ENCODE measurements at regions not wholly inside any gene's neighbourhood (a gene's known extent, or its start where the extent isn't known, plus 50 kb on each side); places are given as distances from the start of the nearest gene placed in this dataset.

- H3K9me3 Mint-ChIP-seq (ENCODE audit: unreplicated experiment) = peaks cover 13% of the 10 kb centered on the region
- H3K9me3 ChIP-seq (ENCODE audit: insufficient read depth, low read depth, low read length) = no peaks in the 10 kb centered on the region
- H3K4me3 Mint-ChIP-seq (ENCODE audit: unreplicated experiment) = no peak overlapping the region
- no peak for DNase-seq (ENCODE audit: low read depth)
- TF ChIP-seq, protein P1, sequence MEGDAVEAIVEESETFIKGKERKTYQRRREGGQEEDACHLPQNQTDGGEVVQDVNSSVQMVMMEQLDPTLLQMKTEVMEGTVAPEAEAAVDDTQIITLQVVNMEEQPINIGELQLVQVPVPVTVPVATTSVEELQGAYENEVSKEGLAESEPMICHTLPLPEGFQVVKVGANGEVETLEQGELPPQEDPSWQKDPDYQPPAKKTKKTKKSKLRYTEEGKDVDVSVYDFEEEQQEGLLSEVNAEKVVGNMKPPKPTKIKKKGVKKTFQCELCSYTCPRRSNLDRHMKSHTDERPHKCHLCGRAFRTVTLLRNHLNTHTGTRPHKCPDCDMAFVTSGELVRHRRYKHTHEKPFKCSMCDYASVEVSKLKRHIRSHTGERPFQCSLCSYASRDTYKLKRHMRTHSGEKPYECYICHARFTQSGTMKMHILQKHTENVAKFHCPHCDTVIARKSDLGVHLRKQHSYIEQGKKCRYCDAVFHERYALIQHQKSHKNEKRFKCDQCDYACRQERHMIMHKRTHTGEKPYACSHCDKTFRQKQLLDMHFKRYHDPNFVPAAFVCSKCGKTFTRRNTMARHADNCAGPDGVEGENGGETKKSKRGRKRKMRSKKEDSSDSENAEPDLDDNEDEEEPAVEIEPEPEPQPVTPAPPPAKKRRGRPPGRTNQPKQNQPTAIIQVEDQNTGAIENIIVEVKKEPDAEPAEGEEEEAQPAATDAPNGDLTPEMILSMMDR (IDR thresholded peaks at IDR 0.05; ENCODE audit: insufficient read depth, low read depth, low read length) = no peak
- TF ChIP-seq EZH2 (IDR thresholded peaks at IDR 0.05; ENCODE audit: insufficient read depth, low read length) = no peak
- H3K4me3 ChIP-seq (ENCODE audit: insufficient read depth, low read depth, low read length) = no peak overlapping the region
- H4K20me1 ChIP-seq (ENCODE audit: insufficient read depth, low read length) = no peaks in the 10 kb centered on the region
- no peaks in the 10 kb centered on the region for H3K36me3 ChIP-seq (ENCODE audit: insufficient read depth, low read length)
- H3K79me2 ChIP-seq (ENCODE audit: insufficient read depth, low read length) = no peaks in the 10 kb centered on the region
- no peak overlapping the region for H2AFZ ChIP-seq (ENCODE audit: low read depth, low read length)
- no peak overlapping the region for H3K9ac ChIP-seq (ENCODE audit: low read length)
- H3K27me3 Mint-ChIP-seq (ENCODE audit: low read depth, unreplicated experiment) = no peaks in the 10 kb centered on the region
- no peak overlapping the region for H3K27ac Mint-ChIP-seq (ENCODE audit: unreplicated experiment)
- H3K4me1 ChIP-seq (ENCODE audit: insufficient read depth, low read length) = no peaks in the 10 kb centered on the region
- no peak for FAIRE-seq
- H3K27ac ChIP-seq (ENCODE audit: low read depth, low read length) = no peak overlapping the region
- no peaks in the 10 kb centered on the region for H3K36me3 Mint-ChIP-seq (ENCODE audit: low read depth, unreplicated experiment)
- no peaks in the 10 kb centered on the region for H3K4me1 Mint-ChIP-seq (ENCODE audit: low read depth, unreplicated experiment)
- no peak overlapping the region for H3K4me2 ChIP-seq (ENCODE audit: low read length)
- H3K27me3 ChIP-seq (ENCODE audit: insufficient read depth, low read length) = no peaks in the 10 kb centered on the region
Observed at GRCh38 chr4:134740290-134740689, 538.7 kb upstream of the PABPC4L start.

DNA sequence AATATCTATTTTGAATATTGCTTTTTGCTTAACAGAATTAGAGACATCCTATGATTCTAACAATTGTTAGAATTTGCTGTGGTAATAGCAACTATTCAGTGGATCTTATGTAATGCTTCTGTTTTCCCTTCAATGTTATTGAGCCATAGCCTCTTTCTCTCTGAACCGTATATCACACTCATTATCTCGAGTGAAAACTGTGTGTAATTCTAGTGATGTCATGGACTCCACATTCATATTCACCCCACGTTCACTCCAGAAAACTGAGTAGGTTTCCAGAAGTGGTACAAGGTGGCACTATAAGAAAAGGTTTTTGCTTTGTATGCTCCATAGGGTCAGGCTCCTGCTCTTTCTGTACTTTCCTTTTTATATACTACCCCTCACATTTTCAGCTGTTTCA, 534.3 kb upstream of the PABPC4L start:
- H3K4me1 ChIP-seq (ENCODE audit: insufficient read depth, low read length) = no peaks in the 10 kb centered on the region
- Mint-ChIP-seq H3K27ac (ENCODE audit: unreplicated experiment) (no peak overlapping the region), H3K36me3 (ENCODE audit: low read depth, unreplicated experiment) (no peaks in the 10 kb centered on the region), H3K4me1 (ENCODE audit: low read depth, unreplicated experiment) (no peaks in the 10 kb centered on the region), H3K4me3 (ENCODE audit: unreplicated experiment) (no peak overlapping the region), H3K27me3 (ENCODE audit: low read depth, unreplicated experiment) (no peaks in the 10 kb centered on the region), H3K9me3 (ENCODE audit: unreplicated experiment) (peaks cover 2% of the 10 kb centered on the region)
- no peaks in the 10 kb centered on the region for H3K9me3 ChIP-seq (ENCODE audit: insufficient read depth, low read depth, low read length)
- DNase-seq (ENCODE audit: low read depth) (no peak), FAIRE-seq (no peak)
- no peak overlapping the region for H3K9ac ChIP-seq (ENCODE audit: low read length)
- H4K20me1 ChIP-seq (ENCODE audit: insufficient read depth, low read length) = no peaks in the 10 kb centered on the region
- H3K4me2 ChIP-seq (ENCODE audit: low read length) = no peak overlapping the region
- no peaks in the 10 kb centered on the region for H3K79me2 ChIP-seq (ENCODE audit: insufficient read depth, low read length)
- H3K27me3 ChIP-seq (ENCODE audit: insufficient read depth, low read length) = no peaks in the 10 kb centered on the region
- no peaks in the 10 kb centered on the region for H3K36me3 ChIP-seq (ENCODE audit: insufficient read depth, low read length)
- TF ChIP-seq, protein P1 (IDR thresholded peaks at IDR 0.05; ENCODE audit: insufficient read depth, low read depth, low read length) = no peak
- no peak for TF ChIP-seq EZH2 (IDR thresholded peaks at IDR 0.05; ENCODE audit: insufficient read depth, low read length)
- no peak overlapping the region for H3K4me3 ChIP-seq (ENCODE audit: insufficient read depth, low read depth, low read length)
- H3K27ac ChIP-seq (ENCODE audit: low read depth, low read length) = no peak overlapping the region
- no peak overlapping the region for H2AFZ ChIP-seq (ENCODE audit: low read depth, low read length)

DNA sequence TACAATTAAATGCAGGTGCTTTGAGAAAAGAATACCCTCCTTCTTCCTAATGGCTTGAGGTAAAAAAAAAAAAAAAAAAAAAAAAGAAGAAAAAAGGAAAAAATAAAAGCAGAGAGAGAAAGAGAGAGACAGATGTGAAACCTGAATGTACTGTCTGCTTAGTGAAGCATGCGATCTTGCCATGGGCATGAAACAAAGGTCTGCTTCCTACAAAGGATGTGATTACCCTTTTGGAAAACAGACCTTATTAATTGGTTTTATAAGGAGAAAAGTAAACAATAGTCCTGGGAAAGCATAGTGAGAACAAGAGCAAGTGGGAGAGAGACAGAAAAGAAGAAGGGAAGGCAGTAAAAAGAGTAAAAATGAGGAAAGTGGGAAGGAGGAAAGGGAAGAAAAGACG, 526.1 kb upstream of the PABPC4L start:
- no peak overlapping the region for H3K27ac Mint-ChIP-seq (ENCODE audit: unreplicated experiment)
- H3K36me3 Mint-ChIP-seq (ENCODE audit: low read depth, unreplicated experiment) = no peaks in the 10 kb centered on the region
- H3K9me3 Mint-ChIP-seq (ENCODE audit: unreplicated experiment) = no peaks in the 10 kb centered on the region
- no peaks in the 10 kb centered on the region for H4K20me1 ChIP-seq (ENCODE audit: insufficient read depth, low read length)
- H3K9ac ChIP-seq (ENCODE audit: low read length) = no peak overlapping the region
- H3K4me3 Mint-ChIP-seq (ENCODE audit: unreplicated experiment) = no peak overlapping the region
- H3K79me2 ChIP-seq (ENCODE audit: insufficient read depth, low read length) = no peaks in the 10 kb centered on the region
- H3K27ac ChIP-seq (ENCODE audit: low read depth, low read length) = no peak overlapping the region
- H3K36me3 ChIP-seq (ENCODE audit: insufficient read depth, low read length) = no peaks in the 10 kb centered on the region
- no peaks in the 10 kb centered on the region for H3K4me1 ChIP-seq (ENCODE audit: insufficient read depth, low read length)
- H3K4me3 ChIP-seq (ENCODE audit: insufficient read depth, low read depth, low read length) = no peak overlapping the region
- no peak for DNase-seq (ENCODE audit: low read depth)
- H3K27me3 Mint-ChIP-seq (ENCODE audit: low read depth, unreplicated experiment) = no peaks in the 10 kb centered on the region
- no peaks in the 10 kb centered on the region for H3K27me3 ChIP-seq (ENCODE audit: insufficient read depth, low read length)
- H2AFZ ChIP-seq (ENCODE audit: low read depth, low read length) = peak overlapping the region; percentile 16
- H3K9me3 ChIP-seq (ENCODE audit: insufficient read depth, low read depth, low read length) = no peaks in the 10 kb centered on the region
- no peak for FAIRE-seq
- TF ChIP-seq, protein P1 (IDR thresholded peaks at IDR 0.05; ENCODE audit: insufficient read depth, low read depth, low read length) = no peak
- no peak for TF ChIP-seq EZH2 (IDR thresholded peaks at IDR 0.05; ENCODE audit: insufficient read depth, low read length)
- H3K4me1 Mint-ChIP-seq (ENCODE audit: low read depth, unreplicated experiment) = no peaks in the 10 kb centered on the region
- H3K4me2 ChIP-seq (ENCODE audit: low read length) = no peak overlapping the region

Data from astrocyte (in vitro differentiated cells and primary cell).